ENCODE measurements at regions not wholly inside any gene's neighbourhood (a gene's known extent, or its start where the extent isn't known, plus 50 kb on each side); places are given as distances from the start of the nearest gene placed in this dataset.

- Histone ChIP-seq H3K4me2 (ENCODE audit: low read depth, low read length, poor library complexity, severe bottlenecking) (no peak overlapping the region), H3F3A (ENCODE audit: low read depth) (no peaks in the 10 kb centered on the region), H4K20me1 (ENCODE audit: insufficient read depth, low read length, poor library complexity, severe bottlenecking) (no peaks in the 10 kb centered on the region), H3K9ac (ENCODE audit: low read depth, low read length, poor library complexity, severe bottlenecking) (no peak overlapping the region), H3K36me3 (ENCODE audit: insufficient read depth, low read length) (no peaks in the 10 kb centered on the region), H2AFZ (ENCODE audit: low read length) (no peak overlapping the region), H3K9me2 (replicated peaks; ENCODE audit: low read depth, low read length) (no peaks in the 10 kb centered on the region), H3K79me2 (ENCODE audit: insufficient read depth, low read length) (no peaks in the 10 kb centered on the region), H3K9me3 (ENCODE audit: insufficient read depth, low read depth, low read length) (no peaks in the 10 kb centered on the region; the same call in 1 of the 2 replicates), H3K27me3 (ENCODE audit: insufficient read depth, low read length, poor library complexity, severe bottlenecking) (no peaks in the 10 kb centered on the region), H3K4me3 (ENCODE audit: low read length, poor library complexity, severe bottlenecking) (no peak overlapping the region), H3K4me1 (ENCODE audit: insufficient read depth, low read length, poor library complexity, severe bottlenecking) (no peaks in the 10 kb centered on the region)
- no peak for TF ChIP-seq EZH2phosphoT487 (IDR thresholded peaks at IDR 0.05; ENCODE audit: borderline replicate concordance)
- no peak for TF ChIP-seq CTCF (conservative IDR thresholded peaks at IDR 0.05; ENCODE audit: low read length)
These were observed 243.7 kb upstream of the PDE10A start for GRCh38 chr6:165906736-165907135.

- no peak overlapping the region for H3K4me2 ChIP-seq (ENCODE audit: low read depth, low read length, poor library complexity, severe bottlenecking)
- no peaks in the 10 kb centered on the region; the same call in 1 of the 2 replicates for H3K9me3 ChIP-seq (ENCODE audit: insufficient read depth, low read depth, low read length)
- no peaks in the 10 kb centered on the region for H3K27me3 ChIP-seq (ENCODE audit: insufficient read depth, low read length, poor library complexity, severe bottlenecking)
- H2AFZ ChIP-seq (ENCODE audit: low read length): no peak overlapping the region
- TF ChIP-seq EZH2phosphoT487 (IDR thresholded peaks at IDR 0.05; ENCODE audit: borderline replicate concordance) (no peak), CTCF (conservative IDR thresholded peaks at IDR 0.05; ENCODE audit: low read length) (no peak)
- no peaks in the 10 kb centered on the region for H3K36me3 ChIP-seq (ENCODE audit: insufficient read depth, low read length)
- no peaks in the 10 kb centered on the region for H4K20me1 ChIP-seq (ENCODE audit: insufficient read depth, low read length, poor library complexity, severe bottlenecking)
- H3K79me2 ChIP-seq (ENCODE audit: insufficient read depth, low read length): no peaks in the 10 kb centered on the region
- H3K9me2 ChIP-seq (replicated peaks; ENCODE audit: low read depth, low read length): no peaks in the 10 kb centered on the region
- no peaks in the 10 kb centered on the region for H3K4me1 ChIP-seq (ENCODE audit: insufficient read depth, low read length, poor library complexity, severe bottlenecking)
- no peak overlapping the region for H3K9ac ChIP-seq (ENCODE audit: low read depth, low read length, poor library complexity, severe bottlenecking)
- H3F3A ChIP-seq (ENCODE audit: low read depth): no peaks in the 10 kb centered on the region
- no peak overlapping the region for H3K4me3 ChIP-seq (ENCODE audit: low read length, poor library complexity, severe bottlenecking)
These were observed 242.7 kb upstream of the PDE10A start for GRCh38 chr6:165905744-165906143.

- no peaks in the 10 kb centered on the region for H3F3A ChIP-seq (ENCODE audit: low read depth)
- no peaks in the 10 kb centered on the region for H3K9me3 ChIP-seq (ENCODE audit: insufficient read depth, low read depth, low read length)
- no peak overlapping the region for H3K4me2 ChIP-seq (ENCODE audit: low read depth, low read length, poor library complexity, severe bottlenecking)
- H3K79me2 ChIP-seq (ENCODE audit: insufficient read depth, low read length): no peaks in the 10 kb centered on the region
- no peak overlapping the region for H2AFZ ChIP-seq (ENCODE audit: low read length)
- H3K9ac ChIP-seq (ENCODE audit: low read depth, low read length, poor library complexity, severe bottlenecking): no peak overlapping the region
- H3K9me2 ChIP-seq (replicated peaks; ENCODE audit: low read depth, low read length): no peaks in the 10 kb centered on the region
- TF ChIP-seq CTCF (conservative IDR thresholded peaks at IDR 0.05; ENCODE audit: low read length) (no peak), EZH2phosphoT487 (IDR thresholded peaks at IDR 0.05; ENCODE audit: borderline replicate concordance) (no peak)
- H3K4me1 ChIP-seq (ENCODE audit: insufficient read depth, low read length, poor library complexity, severe bottlenecking): no peaks in the 10 kb centered on the region
- no peaks in the 10 kb centered on the region for H3K36me3 ChIP-seq (ENCODE audit: insufficient read depth, low read length)
- no peak overlapping the region for H3K4me3 ChIP-seq (ENCODE audit: low read length, poor library complexity, severe bottlenecking)
- no peaks in the 10 kb centered on the region for H3K27me3 ChIP-seq (ENCODE audit: insufficient read depth, low read length, poor library complexity, severe bottlenecking)
- no peaks in the 10 kb centered on the region for H4K20me1 ChIP-seq (ENCODE audit: insufficient read depth, low read length, poor library complexity, severe bottlenecking)
These were observed 237.9 kb upstream of the PDE10A start for GRCh38 chr6:165900970-165901369.
